Posterior cingulate gyrus (tissue), 11 donors: ENCODE measurements at regions not wholly inside any gene's neighbourhood (a gene's known extent, or its start where the extent isn't known, plus 50 kb on each side); places are given as distances from the start of the nearest gene placed in this dataset.

Source experiments
- DNase-seq, 10 donors: peaks; one replicate each; pipeline versions ENCODE4 v3.0.0 to v3.0.0-alpha.2; 2020 to 2021; ENCODE audit warnings: mixed read lengths in 3 of 10
- intact Hi-C: fragments of 100-400 bp; cut with DNase I; formaldehyde crosslinking; loops from one replicate; pipeline ENCODE4 v1.15.1; 2023

GRCh38 chr1:55321942-55322341, 106.8 kb upstream of the USP24 start:
- intact Hi-C loops = no loop called here
- no peak for DNase-seq

DNA sequence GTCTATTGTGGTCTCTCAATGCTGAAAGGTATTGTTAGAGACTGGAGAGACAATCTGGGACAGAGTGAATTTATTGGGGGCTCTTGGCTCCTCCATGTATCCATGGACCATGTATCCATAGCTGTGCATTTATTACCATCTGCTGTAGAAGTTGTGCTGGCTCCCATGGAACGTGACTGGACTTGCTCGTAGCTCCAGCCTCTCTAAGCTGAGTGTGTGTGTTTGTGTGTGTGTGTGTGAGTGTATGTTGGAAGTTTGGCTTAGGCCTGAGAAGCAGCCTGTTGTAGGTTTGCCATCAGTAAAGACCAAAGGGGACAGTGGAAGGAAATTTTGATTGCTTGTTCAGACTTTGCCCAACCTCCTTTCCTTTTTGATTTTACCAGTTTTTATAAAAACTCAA, 105.7 kb upstream of the USP24 start:
- intact Hi-C loops = no loop called here
- no peak for DNase-seq

- no peak for DNase-seq
- intact Hi-C loops = no loop called here
Measured at GRCh38 chr1:55318116-55318817, 103.1 kb upstream of the USP24 start.

DNA sequence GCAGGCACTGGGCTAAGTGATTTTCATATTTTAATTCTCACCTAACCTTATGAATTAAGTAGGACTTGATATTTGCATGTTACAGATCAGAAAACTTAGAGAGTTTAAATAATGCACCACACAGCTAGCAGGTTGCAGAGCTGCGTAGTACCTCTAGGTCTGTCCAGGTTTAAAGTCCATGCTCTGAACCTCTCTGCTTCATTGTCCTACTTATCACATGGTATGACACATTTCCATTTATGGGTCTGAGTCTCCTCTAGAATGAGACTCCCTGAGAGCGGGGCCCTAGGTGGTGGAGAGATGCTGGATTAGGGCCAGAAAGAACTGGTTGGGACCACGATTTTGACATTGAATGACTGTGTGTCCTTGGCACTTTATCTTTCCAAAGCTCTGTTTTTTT, 102.5 kb upstream of the USP24 start:
- DNase-seq = no peak
- intact Hi-C loops = no loop called here

DNA sequence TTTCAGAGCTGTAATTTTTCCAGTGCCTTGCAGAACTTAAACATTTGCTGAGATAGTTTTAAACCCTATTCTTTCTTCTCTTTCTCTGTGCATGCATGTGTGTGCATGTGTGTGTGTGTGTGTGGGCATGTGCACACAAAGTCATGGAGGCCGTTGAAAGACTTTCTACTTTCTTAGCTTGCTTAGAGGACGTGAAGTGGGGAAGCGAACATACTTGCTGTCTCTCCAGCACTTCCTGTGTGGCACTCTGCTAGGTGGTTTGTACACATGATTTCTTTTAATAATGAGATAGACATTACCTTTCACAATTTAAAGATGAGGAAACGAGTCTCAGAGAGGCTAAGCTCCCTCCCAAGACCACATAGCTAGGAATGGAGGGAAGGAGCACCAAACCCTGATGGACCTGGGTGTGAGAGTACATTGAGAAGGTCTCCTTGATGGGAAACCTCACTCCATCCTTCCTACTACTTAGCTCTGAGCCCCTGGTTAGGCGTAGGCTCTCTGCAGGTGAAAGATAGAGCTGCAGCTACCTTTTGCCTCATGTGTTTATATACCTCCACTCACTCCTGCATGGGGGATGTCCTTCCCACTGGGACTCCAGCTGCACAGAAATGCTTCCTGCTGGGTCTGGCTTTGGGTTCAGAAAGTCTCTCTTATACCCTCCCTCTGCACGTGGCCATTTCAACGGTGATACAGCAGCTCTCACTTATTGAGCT, 101.9 kb upstream of the USP24 start:
- intact Hi-C loops = no loop called here
- no peak for DNase-seq

DNA sequence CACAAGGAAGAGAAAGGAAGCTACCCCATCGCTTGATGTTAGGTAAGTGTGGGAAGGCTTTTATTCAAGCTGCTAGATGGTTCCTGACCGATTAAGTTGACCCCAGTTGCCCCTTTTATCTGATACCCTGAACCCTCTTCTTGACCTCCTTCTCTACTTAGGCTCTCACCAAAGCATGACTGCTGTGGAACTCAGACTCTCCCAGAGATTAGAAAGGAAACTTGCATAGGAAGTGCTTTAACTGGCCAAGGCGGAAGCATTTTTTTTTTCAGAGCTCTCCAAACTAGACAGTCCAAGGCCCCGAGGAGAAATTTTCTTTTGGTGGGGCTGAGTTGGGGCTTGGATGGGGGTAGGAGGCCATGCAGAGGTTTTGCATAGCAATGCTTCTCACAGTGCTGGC, 101.3 kb upstream of the USP24 start:
- intact Hi-C loops = no loop called here
- DNase-seq = no peak

GRCh38 chr1:55315552-55315951, 100.4 kb upstream of the USP24 start:
- intact Hi-C loops = no loop called here
- no peak for DNase-seq

DNA sequence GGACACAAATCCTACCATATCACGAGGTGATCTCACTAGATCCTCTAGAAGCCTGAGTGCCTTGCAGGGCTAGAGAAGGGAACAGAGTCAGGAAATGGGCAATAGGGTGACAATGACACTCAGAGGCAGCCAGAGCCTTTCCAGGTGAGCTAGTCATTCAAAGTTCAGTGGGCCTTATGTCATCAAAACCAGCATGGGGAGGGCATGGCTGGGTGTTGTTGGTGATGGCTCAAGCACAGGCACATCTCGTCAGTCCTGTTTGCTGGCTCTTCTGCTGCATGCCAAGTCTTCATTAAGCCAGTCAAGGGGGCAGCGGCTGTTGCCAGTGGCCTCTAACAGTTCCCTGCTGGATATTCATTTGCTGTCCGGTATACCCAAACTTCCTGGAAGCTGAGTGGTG, 99.6 kb upstream of the USP24 start:
- no peak for DNase-seq
- intact Hi-C loops = no loop called here

DNA sequence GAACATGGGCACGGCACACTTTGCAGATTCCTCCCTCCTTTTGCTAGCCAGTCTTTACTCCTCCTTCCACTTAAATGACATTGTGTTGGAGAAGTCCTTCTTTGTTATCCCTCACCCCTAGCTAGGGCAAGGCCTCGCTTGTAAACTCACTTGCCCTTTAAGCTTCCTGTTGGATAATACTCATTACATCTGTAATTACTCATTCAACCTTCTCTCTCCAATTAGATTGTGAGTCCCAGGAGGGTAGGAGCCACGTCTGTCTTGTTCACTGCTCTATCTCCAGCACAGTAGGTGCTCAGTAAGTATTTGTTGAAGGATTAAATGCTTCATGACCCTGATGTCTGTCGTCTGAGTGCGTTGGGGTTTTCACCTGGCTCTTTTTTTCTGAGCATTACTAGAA, 98.7 kb upstream of the USP24 start:
- no peak for DNase-seq
- intact Hi-C loops = no loop called here

DNA sequence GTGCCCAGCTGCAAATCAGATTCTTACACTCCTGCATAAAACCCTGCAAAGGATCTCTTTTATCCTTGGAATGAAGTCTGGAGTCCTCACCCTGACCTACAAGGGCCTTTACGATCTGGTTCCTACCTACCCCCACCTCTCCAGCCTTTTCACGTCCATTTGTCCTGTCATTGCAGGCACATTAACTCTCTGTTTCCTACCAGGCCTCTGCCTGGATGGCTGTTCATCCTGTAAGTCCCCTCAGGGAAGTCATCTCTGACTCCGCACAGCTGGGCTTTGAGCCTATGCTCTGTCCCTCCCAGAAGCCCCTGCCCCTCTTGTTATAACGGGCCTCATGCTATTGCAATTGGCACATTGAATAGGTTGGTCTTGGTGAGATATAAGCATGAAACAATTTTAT, 96.8 kb upstream of the USP24 start:
- no peak for DNase-seq
- intact Hi-C loops = no loop called here

- no peak for DNase-seq
- intact Hi-C loops = no loop called here
Measured at GRCh38 chr1:55311057-55311641, 96.0 kb upstream of the USP24 start.

DNA sequence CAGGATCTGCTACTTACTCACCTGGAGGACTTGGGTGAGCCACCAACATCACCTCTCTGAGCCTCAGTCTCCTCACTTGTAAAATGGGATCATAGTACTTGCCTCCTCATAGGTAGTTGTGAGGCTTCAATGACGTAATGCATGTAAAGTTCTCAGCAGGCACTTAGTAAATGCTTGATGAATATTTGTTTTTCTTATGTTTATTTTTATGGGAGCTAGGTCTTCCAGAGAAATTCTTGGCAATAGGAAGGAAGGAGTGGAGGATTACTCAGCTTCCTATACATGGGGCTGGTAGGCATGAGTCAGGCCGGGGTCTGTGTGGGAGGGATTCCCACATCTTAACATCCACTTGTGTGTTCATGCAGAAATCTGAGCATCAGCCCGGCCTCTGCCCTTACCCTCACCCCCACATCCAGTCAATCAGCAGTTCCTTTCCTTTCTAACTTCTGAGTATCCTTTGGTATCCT, 95.4 kb upstream of the USP24 start:
- DNase-seq = peak in 3 of 10 donors; percentile 24 to 88 (median 81)
- intact Hi-C loops = no loop called here

- DNase-seq = no peak
- intact Hi-C loops = no loop called here
Measured at GRCh38 chr1:55309786-55310504, 94.8 kb upstream of the USP24 start.

DNA sequence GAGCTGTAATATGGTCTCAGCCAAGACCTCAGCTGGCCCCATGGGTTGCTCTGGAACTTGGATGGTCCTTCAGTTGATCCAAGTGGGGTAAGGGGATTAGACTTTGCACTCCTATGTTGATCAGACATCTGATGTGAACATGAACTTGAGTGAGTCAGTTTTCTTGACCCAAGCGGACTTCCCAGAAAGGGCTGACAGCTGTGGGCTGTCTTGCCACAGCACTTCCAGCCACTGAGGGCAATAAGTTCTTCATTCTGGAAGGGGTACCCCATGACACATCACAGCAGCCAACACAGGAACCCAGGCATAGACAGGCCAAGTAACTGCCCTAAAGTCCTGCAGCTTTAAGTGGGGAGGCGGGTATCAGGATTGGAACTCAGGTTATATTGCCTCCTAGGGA, 93.9 kb upstream of the USP24 start:
- no peak for DNase-seq
- intact Hi-C loops = no loop called here

GRCh38 chr1:55305735-55306134, 90.6 kb upstream of the USP24 start:
- intact Hi-C loops = no loop called here
- no peak for DNase-seq

DNA sequence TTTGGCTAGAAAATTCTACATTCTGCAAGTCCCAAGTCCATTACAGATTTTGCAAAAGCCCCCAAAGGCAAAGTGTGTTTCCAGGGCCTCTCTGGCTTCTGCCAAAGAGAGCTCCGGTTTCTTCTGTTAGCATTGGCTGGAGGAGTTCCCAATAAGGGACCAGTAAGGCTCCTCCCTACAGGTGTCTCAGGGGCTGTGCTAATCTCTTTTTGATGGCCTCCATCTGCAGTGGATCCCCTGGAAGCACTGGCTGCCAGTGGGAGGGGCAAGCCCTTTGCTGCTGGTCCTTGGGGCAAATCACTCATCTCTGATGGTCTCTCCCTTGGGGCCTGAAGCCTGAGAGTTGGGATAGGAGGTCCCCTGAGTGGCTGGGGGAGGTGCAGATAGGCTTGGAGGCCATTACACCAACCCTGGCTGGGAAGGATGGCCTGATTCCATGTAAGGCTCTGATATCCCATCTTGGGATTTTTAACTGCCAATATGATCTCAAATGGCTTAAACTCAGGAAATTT, 89.1 kb upstream of the USP24 start:
- intact Hi-C loops = no loop called here
- no peak for DNase-seq

DNA sequence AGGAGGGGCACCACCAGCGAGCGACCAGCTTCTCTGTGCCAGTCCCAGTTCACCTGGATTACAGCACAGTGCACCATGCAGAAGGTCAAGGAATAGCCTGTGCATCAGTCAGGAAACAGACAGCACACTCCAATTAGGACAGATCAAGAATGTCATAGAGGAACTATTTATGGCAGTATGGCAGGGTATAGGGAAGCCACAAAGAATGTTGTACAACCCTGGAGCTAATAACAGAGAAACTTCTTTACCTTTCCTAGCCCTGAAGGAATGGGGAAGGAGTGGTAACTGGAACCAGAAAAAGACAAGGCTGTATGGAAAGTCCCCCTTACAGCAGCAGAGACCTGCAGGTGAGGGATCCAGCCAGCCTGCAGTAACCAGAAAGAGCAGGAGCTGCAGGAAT, 87.8 kb upstream of the USP24 start:
- DNase-seq = no peak
- intact Hi-C loops = no loop called here

- intact Hi-C loops = no loop called here
- no peak for DNase-seq
Measured at GRCh38 chr1:55301912-55302311, 86.7 kb upstream of the USP24 start.

GRCh38 chr1:55300975-55301374, 85.8 kb upstream of the USP24 start:
- no peak for DNase-seq

GRCh38 chr1:55298167-55298894, 83.2 kb upstream of the USP24 start:
- intact Hi-C loops = no loop called here
- peak in 1 of 10 donors; percentile 57 for DNase-seq

More at GRCh38 chr1:55300975-55301374, 85.8 kb upstream of the USP24 start:
- intact Hi-C loops = no loop called here
